ENCODE measurements at regions not wholly inside any gene's neighbourhood (a gene's known extent, or its start where the extent isn't known, plus 50 kb on each side); places are given as distances from the start of the nearest gene placed in this dataset.

DNA sequence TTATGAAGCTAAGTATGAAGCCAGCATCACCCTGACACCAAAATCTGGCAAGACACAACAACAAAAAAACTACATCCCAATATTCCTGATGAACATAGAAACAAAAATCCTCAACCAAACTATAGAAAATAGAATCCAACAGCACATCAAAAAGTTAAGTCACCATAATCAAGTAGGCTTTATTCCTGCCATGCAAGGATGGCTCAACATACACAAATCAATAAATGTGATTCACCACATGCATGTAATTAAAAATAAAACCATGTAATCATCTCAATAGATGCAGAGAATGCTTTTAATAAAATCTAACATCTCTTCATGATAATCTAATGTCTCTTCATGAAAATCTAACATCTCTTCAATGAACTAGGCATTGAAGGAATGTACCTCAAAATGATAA is 249.4 kb upstream of the GK2 start:
- no peak overlapping the region for H3K4me3 ChIP-seq
- no peaks in the 10 kb centered on the region for H3K27me3 ChIP-seq (ENCODE audit: control insufficient read depth in 3 of 3, insufficient read depth in 3 of 3, low read length in 2 of 3)

DNA sequence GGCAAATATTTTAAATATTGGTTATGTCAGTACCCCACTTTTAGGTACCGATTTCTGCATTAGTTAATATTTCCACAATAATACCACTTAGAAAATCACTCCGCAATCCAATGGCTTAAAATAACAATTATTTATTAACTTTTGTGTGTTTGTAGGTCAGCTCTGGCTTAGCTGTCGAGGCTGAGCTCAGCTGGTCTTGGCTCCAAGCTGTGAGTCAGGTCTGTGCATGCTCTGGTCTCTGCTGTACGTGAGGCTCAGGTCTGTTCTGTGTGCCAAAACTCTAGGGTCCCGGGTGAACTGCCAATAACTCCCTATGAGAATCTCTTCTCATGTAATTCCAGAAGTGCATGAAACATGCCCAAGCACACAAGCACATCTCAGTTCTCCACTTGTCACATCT is 245.8 kb upstream of the GK2 start:
- DNase-seq (no peak), ATAC-seq (ENCODE audit: insufficient read depth, low FRiP score) (no peak)
- Histone ChIP-seq H3K36me3 (ENCODE audit: control insufficient read depth in 4 of 4, insufficient read depth in 4 of 4, low read length in 4 of 4) (no peaks in the 10 kb centered on the region), H3K4me1 (ENCODE audit: control insufficient read depth in 5 of 5, insufficient read depth in 5 of 5, low read length in 5 of 5) (peaks cover 0 to 21% (median 0%) of the 10 kb centered on the region in 5 donors), H3K4me3 (no peak overlapping the region), H3K9ac (ENCODE audit: insufficient read depth in 1 of 2, low read length in 2 of 2) (no peak overlapping the region), H3K9me3 (ENCODE audit: control insufficient read depth in 4 of 4, insufficient read depth in 3 of 4, low read length in 3 of 4) (peaks cover 0 to 6% (median 0%) of the 10 kb centered on the region in 4 donors), H3K27me3 (ENCODE audit: control insufficient read depth in 3 of 3, insufficient read depth in 3 of 3, low read length in 2 of 3) (no peaks in the 10 kb centered on the region), H3K27ac (ENCODE audit: low read depth in 1 of 2, low read length in 1 of 2) (no peak overlapping the region)
- no peak for TF ChIP-seq CTCF (IDR thresholded peaks at IDR 0.05; ENCODE audit: control extremely low read depth, extremely low read depth)
- 63 to 81% methylated on average over 5 of the region's 5 CpGs for WGBS, 2 donors

More for the DNA sequence above, 249.4 kb upstream of the GK2 start:
- Histone ChIP-seq H3K9me3 (ENCODE audit: control insufficient read depth in 4 of 4, insufficient read depth in 3 of 4, low read length in 3 of 4) (peaks cover 0 to 6% (median 4%) of the 10 kb centered on the region in 4 donors), H3K36me3 (ENCODE audit: control insufficient read depth in 4 of 4, insufficient read depth in 4 of 4, low read length in 4 of 4) (no peaks in the 10 kb centered on the region), H3K27ac (ENCODE audit: low read depth in 1 of 2, low read length in 1 of 2) (no peak overlapping the region), H3K9ac (ENCODE audit: insufficient read depth in 1 of 2, low read length in 2 of 2) (no peak overlapping the region), H3K4me1 (ENCODE audit: control insufficient read depth in 5 of 5, insufficient read depth in 5 of 5, low read length in 5 of 5) (peaks cover 0 to 5% (median 0%) of the 10 kb centered on the region in 5 donors)
- ATAC-seq (ENCODE audit: insufficient read depth, low FRiP score) (no peak), DNase-seq (no peak)
- no peak for TF ChIP-seq CTCF (IDR thresholded peaks at IDR 0.05; ENCODE audit: control extremely low read depth, extremely low read depth)

GRCh38 chr4:79652738-79653137 is 244.7 kb upstream of the GK2 start:
- H3K9ac ChIP-seq (ENCODE audit: insufficient read depth in 1 of 2, low read length in 2 of 2): no peak overlapping the region
- no peak for ATAC-seq (ENCODE audit: insufficient read depth, low FRiP score)
- DNase-seq: no peak
- TF ChIP-seq CTCF (IDR thresholded peaks at IDR 0.05; ENCODE audit: control extremely low read depth, extremely low read depth): no peak
- no peak overlapping the region for H3K27ac ChIP-seq (ENCODE audit: low read depth in 1 of 2, low read length in 1 of 2)
- peaks cover 0 to 5% (median 0%) of the 10 kb centered on the region in 4 donors for H3K9me3 ChIP-seq (ENCODE audit: control insufficient read depth in 4 of 4, insufficient read depth in 3 of 4, low read length in 3 of 4)
- peaks cover 0 to 21% (median 0%) of the 10 kb centered on the region in 5 donors for H3K4me1 ChIP-seq (ENCODE audit: control insufficient read depth in 5 of 5, insufficient read depth in 5 of 5, low read length in 5 of 5)
- no peaks in the 10 kb centered on the region for H3K27me3 ChIP-seq (ENCODE audit: control insufficient read depth in 3 of 3, insufficient read depth in 3 of 3, low read length in 2 of 3)
- no peaks in the 10 kb centered on the region for H3K36me3 ChIP-seq (ENCODE audit: control insufficient read depth in 4 of 4, insufficient read depth in 4 of 4, low read length in 4 of 4)
- no peak overlapping the region for H3K4me3 ChIP-seq

DNA sequence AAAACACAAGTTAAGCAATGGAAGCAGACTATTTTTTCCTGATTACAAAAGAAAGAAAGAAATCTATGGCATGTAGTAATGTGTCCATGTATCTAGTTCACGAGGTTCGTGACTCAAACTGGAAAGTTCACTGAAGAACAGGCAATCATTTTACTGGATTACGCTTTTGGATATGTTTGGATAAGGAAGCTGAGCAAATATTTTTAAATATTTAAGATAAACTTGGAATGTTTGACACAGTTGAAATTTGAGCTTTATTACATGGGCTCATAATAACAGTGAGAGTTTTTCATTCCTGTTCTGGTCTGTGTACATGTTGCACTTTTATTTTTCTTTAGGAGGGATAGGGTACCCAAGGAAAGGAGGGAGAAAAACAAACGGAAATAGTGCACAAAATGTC is 244.2 kb upstream of the GK2 start:
- H3K4me3 ChIP-seq: no peak overlapping the region
- ATAC-seq (ENCODE audit: insufficient read depth, low FRiP score) (peak; percentile 62), DNase-seq (peak in 2 of 3 donors; percentile 71 to 76)
- no peak for TF ChIP-seq CTCF (IDR thresholded peaks at IDR 0.05; ENCODE audit: control extremely low read depth, extremely low read depth)
- peaks cover 0 to 2% (median 0%) of the 10 kb centered on the region in 4 donors for H3K9me3 ChIP-seq (ENCODE audit: control insufficient read depth in 4 of 4, insufficient read depth in 3 of 4, low read length in 3 of 4)
- no peaks in the 10 kb centered on the region for H3K27me3 ChIP-seq (ENCODE audit: control insufficient read depth in 3 of 3, insufficient read depth in 3 of 3, low read length in 2 of 3)
- WGBS, 2 donors: 45 to 69% methylated on average over 4 of the region's 4 CpGs
- peaks cover 0 to 21% (median 0%) of the 10 kb centered on the region in 5 donors for H3K4me1 ChIP-seq (ENCODE audit: control insufficient read depth in 5 of 5, insufficient read depth in 5 of 5, low read length in 5 of 5)
- no peak overlapping the region for H3K9ac ChIP-seq (ENCODE audit: insufficient read depth in 1 of 2, low read length in 2 of 2)
- H3K36me3 ChIP-seq (ENCODE audit: control insufficient read depth in 4 of 4, insufficient read depth in 4 of 4, low read length in 4 of 4): no peaks in the 10 kb centered on the region
- no peak overlapping the region for H3K27ac ChIP-seq (ENCODE audit: low read depth in 1 of 2, low read length in 1 of 2)

Data from lung (tissue), 11 donors.